Fibroblast of lung (primary cell): ENCODE measurements at regions not wholly inside any gene's neighbourhood (a gene's known extent, or its start where the extent isn't known, plus 50 kb on each side); places are given as distances from the start of the nearest gene placed in this dataset.

Experiments used
- EZH2 ChIP-seq: IDR thresholded peaks from 2 replicates; pipeline ENCODE4 v1.5.1; 2012; ENCODE audit warnings: low read length, control low read depth, mild to moderate bottlenecking; ENCODE audit errors: missing control alignments
- TF ChIP-seq, protein P1 (sequence below), 2 donors: IDR thresholded peaks in 1 of 2; conservative IDR thresholded peaks in 1 of 2; 1 replicate in 1 of 2; 2 replicates in 1 of 2; pipeline ENCODE4 v1.5.1; 2011 to 2012; ENCODE audit warnings: low read length in 2 of 2, control low read depth in 1 of 2, inconsistent platforms in 1 of 2, low read depth in 1 of 2, mild to moderate bottlenecking in 1 of 2

GRCh38 chrX:40156470-40157227, 58.9 kb upstream of the BCOR start:
- TF ChIP-seq, protein P1, sequence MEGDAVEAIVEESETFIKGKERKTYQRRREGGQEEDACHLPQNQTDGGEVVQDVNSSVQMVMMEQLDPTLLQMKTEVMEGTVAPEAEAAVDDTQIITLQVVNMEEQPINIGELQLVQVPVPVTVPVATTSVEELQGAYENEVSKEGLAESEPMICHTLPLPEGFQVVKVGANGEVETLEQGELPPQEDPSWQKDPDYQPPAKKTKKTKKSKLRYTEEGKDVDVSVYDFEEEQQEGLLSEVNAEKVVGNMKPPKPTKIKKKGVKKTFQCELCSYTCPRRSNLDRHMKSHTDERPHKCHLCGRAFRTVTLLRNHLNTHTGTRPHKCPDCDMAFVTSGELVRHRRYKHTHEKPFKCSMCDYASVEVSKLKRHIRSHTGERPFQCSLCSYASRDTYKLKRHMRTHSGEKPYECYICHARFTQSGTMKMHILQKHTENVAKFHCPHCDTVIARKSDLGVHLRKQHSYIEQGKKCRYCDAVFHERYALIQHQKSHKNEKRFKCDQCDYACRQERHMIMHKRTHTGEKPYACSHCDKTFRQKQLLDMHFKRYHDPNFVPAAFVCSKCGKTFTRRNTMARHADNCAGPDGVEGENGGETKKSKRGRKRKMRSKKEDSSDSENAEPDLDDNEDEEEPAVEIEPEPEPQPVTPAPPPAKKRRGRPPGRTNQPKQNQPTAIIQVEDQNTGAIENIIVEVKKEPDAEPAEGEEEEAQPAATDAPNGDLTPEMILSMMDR (conservative IDR thresholded peaks at IDR 0.05 in 1 of 2, IDR thresholded peaks at IDR 0.05 in 1 of 2; ENCODE audit: low read depth in 1 of 2, low read length in 2 of 2) = no peak
- no peak for TF ChIP-seq EZH2
